NOMO-1 treated with DMSO at 0.1 percent for 48 hours (cell line): ENCODE measurements at regions not wholly inside any gene's neighbourhood (a gene's known extent, or its start where the extent isn't known, plus 50 kb on each side); places are given as distances from the start of the nearest gene placed in this dataset.

Source experiments
- DNase-seq: peaks from one replicate; lab custom pipeline; 2025; ENCODE audit not compliant: unreplicated experiment; lab: John Stamatoyannopoulos, UW

GRCh38 chr22:48459859-48460823 lies 1367.5 kb downstream of the BRD1 start:
- DNase-seq: no peak

GRCh38 chr22:48459259-48459658 lies 1368.4 kb downstream of the BRD1 start:
- no peak for DNase-seq

GRCh38 chr22:48456449-48456848 lies 1371.2 kb downstream of the BRD1 start:
- no peak for DNase-seq

- no peak for DNase-seq
These were observed 1373.8 kb downstream of the BRD1 start for GRCh38 chr22:48453751-48454485.

- DNase-seq: no peak
These were observed 1374.5 kb downstream of the BRD1 start for GRCh38 chr22:48453171-48453570.

GRCh38 chr22:48452766-48453165 lies 1374.9 kb downstream of the BRD1 start:
- DNase-seq: no peak

- DNase-seq: no peak
These were observed 1375.8 kb downstream of the BRD1 start for GRCh38 chr22:48451891-48452290.

GRCh38 chr22:48450188-48450825 lies 1377.4 kb downstream of the BRD1 start:
- no peak for DNase-seq

- no peak for DNase-seq
These were observed 1378.0 kb downstream of the BRD1 start for GRCh38 chr22:48449466-48450187.

- no peak for DNase-seq
These were observed 1378.9 kb downstream of the BRD1 start for GRCh38 chr22:48448821-48449220.

GRCh38 chr22:48445113-48445827 lies 1382.4 kb downstream of the BRD1 start:
- no peak for DNase-seq

GRCh38 chr22:48444320-48445112 lies 1383.2 kb downstream of the BRD1 start:
- no peak for DNase-seq

GRCh38 chr22:48443680-48444079 lies 1384.0 kb downstream of the BRD1 start:
- no peak for DNase-seq

- no peak for DNase-seq
These were observed 1385.0 kb downstream of the BRD1 start for GRCh38 chr22:48442663-48443062.

GRCh38 chr22:48441553-48441850 lies 1386.2 kb downstream of the BRD1 start:
- no peak for DNase-seq

GRCh38 chr22:48440673-48441552 lies 1386.8 kb downstream of the BRD1 start:
- DNase-seq: no peak

GRCh38 chr22:48440176-48440575 lies 1387.5 kb downstream of the BRD1 start:
- no peak for DNase-seq

GRCh38 chr22:48439560-48440135 lies 1388.0 kb downstream of the BRD1 start:
- no peak for DNase-seq
